ENCODE measurements at regions not wholly inside any gene's neighbourhood (a gene's known extent, or its start where the extent isn't known, plus 50 kb on each side); places are given as distances from the start of the nearest gene placed in this dataset.

- TF ChIP-seq, protein P1, sequence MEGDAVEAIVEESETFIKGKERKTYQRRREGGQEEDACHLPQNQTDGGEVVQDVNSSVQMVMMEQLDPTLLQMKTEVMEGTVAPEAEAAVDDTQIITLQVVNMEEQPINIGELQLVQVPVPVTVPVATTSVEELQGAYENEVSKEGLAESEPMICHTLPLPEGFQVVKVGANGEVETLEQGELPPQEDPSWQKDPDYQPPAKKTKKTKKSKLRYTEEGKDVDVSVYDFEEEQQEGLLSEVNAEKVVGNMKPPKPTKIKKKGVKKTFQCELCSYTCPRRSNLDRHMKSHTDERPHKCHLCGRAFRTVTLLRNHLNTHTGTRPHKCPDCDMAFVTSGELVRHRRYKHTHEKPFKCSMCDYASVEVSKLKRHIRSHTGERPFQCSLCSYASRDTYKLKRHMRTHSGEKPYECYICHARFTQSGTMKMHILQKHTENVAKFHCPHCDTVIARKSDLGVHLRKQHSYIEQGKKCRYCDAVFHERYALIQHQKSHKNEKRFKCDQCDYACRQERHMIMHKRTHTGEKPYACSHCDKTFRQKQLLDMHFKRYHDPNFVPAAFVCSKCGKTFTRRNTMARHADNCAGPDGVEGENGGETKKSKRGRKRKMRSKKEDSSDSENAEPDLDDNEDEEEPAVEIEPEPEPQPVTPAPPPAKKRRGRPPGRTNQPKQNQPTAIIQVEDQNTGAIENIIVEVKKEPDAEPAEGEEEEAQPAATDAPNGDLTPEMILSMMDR (conservative IDR thresholded peaks at IDR 0.05): no peak
- TF ChIP-seq ZFX (IDR thresholded peaks at IDR 0.05): no peak
- no peak overlapping the region for H3K27ac ChIP-seq
Measured at GRCh38 chr6:153705429-153705828, 333.6 kb upstream of the OPRM1 start.

GRCh38 chr6:153702671-153703070 is 336.4 kb upstream of the OPRM1 start:
- TF ChIP-seq, protein P1 (conservative IDR thresholded peaks at IDR 0.05): no peak
- TF ChIP-seq ZFX (IDR thresholded peaks at IDR 0.05): no peak
- H3K27ac ChIP-seq: no peak overlapping the region

GRCh38 chr6:153698637-153699036 is 340.4 kb upstream of the OPRM1 start:
- no peak overlapping the region for H3K27ac ChIP-seq
- TF ChIP-seq, protein P1 (conservative IDR thresholded peaks at IDR 0.05): no peak
- TF ChIP-seq ZFX (IDR thresholded peaks at IDR 0.05): no peak

- H3K27ac ChIP-seq: no peak overlapping the region
- TF ChIP-seq, protein P1 (conservative IDR thresholded peaks at IDR 0.05): no peak
- no peak for TF ChIP-seq ZFX (IDR thresholded peaks at IDR 0.05)
Measured at GRCh38 chr6:153698001-153698400, 341.0 kb upstream of the OPRM1 start.

DNA sequence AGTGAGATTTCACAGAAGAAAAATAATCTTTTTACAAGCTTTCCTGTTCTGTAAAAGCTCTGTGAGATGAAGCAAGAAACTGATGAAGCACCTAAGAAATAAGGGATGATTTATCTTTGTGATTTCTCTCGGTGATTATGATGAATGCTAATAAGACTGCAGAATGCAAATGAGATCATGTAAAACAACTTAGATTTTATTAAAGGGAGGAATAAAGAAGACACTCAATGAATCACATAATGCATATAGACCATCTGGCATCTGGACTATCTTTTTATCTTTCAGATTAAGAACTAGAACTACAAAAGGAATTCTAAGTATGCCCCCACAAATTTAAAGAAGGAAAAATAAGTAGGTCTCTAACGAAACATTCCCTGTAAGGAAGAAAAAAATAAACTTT is 361.5 kb upstream of the OPRM1 start:
- no peak for TF ChIP-seq ZFX (IDR thresholded peaks at IDR 0.05)
- TF ChIP-seq, protein P1 (conservative IDR thresholded peaks at IDR 0.05): no peak
- no peak overlapping the region for H3K27ac ChIP-seq

DNA sequence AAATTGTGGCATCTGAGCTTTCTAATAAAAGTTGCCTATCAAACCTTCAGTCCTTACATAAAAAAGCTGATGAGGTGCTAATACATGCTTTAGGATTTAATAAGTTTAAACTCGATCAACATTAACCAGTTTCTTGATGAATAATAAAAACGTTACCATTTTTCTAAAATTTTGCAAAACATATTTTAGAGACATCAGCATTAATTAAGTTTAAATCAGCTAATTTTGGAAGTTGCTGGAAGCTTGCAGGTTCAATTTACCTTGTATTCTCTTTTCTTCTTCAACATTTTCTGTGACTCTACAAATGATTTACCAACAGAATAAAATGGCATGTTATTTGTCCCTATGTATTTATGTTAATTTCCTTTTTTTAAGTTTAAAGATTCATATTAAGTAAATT is 365.3 kb upstream of the OPRM1 start:
- no peak overlapping the region for H3K27ac ChIP-seq

DNA sequence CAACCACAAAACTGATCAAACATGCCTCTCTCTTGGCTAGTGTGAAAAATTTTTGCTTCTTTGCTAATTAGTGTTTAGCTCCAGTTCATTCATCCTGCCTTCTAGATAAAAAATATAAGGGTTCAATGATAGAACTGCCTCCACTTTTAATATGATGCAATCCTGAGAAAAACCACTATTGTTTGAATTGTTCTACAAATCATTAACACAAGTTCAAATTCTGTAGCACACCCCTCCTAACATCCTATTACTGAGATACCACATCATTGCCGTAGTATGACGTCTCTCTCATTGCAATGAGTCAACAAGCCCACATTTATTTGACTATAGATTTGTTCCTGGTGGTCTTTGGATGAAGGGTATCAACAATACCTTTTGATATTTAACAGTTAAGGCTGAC is 365.8 kb upstream of the OPRM1 start:
- H3K27ac ChIP-seq: no peak overlapping the region
- TF ChIP-seq, protein P1 (conservative IDR thresholded peaks at IDR 0.05): no peak
- TF ChIP-seq ZFX (IDR thresholded peaks at IDR 0.05): no peak

More for the DNA sequence above, 365.3 kb upstream of the OPRM1 start:
- TF ChIP-seq ZFX (IDR thresholded peaks at IDR 0.05): no peak
- TF ChIP-seq, protein P1 (conservative IDR thresholded peaks at IDR 0.05): no peak
